Activated T-cell treated with anti-CD3 and anti-CD28 coated beads, Interleukin-2, amount 50 U/mL, for 72 hours (primary cell): ENCODE measurements at regions not wholly inside any gene's neighbourhood (a gene's known extent, or its start where the extent isn't known, plus 50 kb on each side); places are given as distances from the start of the nearest gene placed in this dataset.
A peak's percentile ranks its signal among the peaks of the same experiment; 100 is the strongest.
"Not testable (repeated sequence)": the region's sequence is repeated elsewhere in the genome, so short reads cannot be mapped to it uniquely, and the experiment has no call there.

Experiments used
- ATAC-seq, 2 donors: fragments of 150-1000 bp; cut with Tn5 transposase; replicated peaks in 1 of 2; 2 replicates each; pipeline ENCODE4 v1.10.0; 2021; ENCODE audit warnings: moderate library complexity in 2 of 2, mild to moderate bottlenecking in 1 of 2
- DNase-seq, 2 donors: peaks; one replicate each; pipeline ENCODE4 v3.0.0; 2021 to 2022; ENCODE audit warnings: mixed read lengths in 1 of 2
- H3K27ac Mint-ChIP-seq: one replicate; pipeline ENCODE4 v1.8.0; 2022; ENCODE audit warnings: mild to moderate bottlenecking, moderate library complexity, mixed read lengths
- H3K27me3 Mint-ChIP-seq: one replicate; pipeline ENCODE4 v1.8.0; 2022; ENCODE audit warnings: low read depth, mixed read lengths
- H3K36me3 Mint-ChIP-seq, 2 donors: one replicate each; pipeline ENCODE4 v1.8.0; 2022; ENCODE audit warnings: mixed read lengths in 2 of 2, mild to moderate bottlenecking in 1 of 2; ENCODE audit not compliant: insufficient read depth in 2 of 2
- H3K4me1 Mint-ChIP-seq: one replicate; pipeline ENCODE4 v1.8.0; 2022; ENCODE audit warnings: low read depth, mixed read lengths
- H3K4me3 Mint-ChIP-seq, 2 donors: one replicate each; pipeline ENCODE4 v1.8.0; 2022; ENCODE audit warnings: mild to moderate bottlenecking in 2 of 2, mixed read lengths in 2 of 2, moderate library complexity in 2 of 2
- H3K9me3 Mint-ChIP-seq, 2 donors: one replicate each; pipeline ENCODE4 v1.8.0; 2022; ENCODE audit warnings: mixed read lengths in 2 of 2

GRCh38 chr18:21975954-21976353, 193.4 kb upstream of the GATA6 start:
- H3K4me3 Mint-ChIP-seq, H3K4me1 Mint-ChIP-seq, H3K27me3 Mint-ChIP-seq, DNase-seq, H3K27ac Mint-ChIP-seq, H3K36me3 Mint-ChIP-seq, ATAC-seq, H3K9me3 Mint-ChIP-seq: not testable (repeated sequence)

GRCh38 chr18:21978546-21979170, 190.7 kb upstream of the GATA6 start:
- Mint-ChIP-seq H3K9me3 (no peaks in the 10 kb centered on the region), H3K27me3 (no peaks in the 10 kb centered on the region), H3K4me1 (no peaks in the 10 kb centered on the region), H3K4me3 (no peak overlapping the region), H3K27ac (no peak overlapping the region), H3K36me3 (no peaks in the 10 kb centered on the region)
- no peak for DNase-seq
- no peak for ATAC-seq

GRCh38 chr18:21979171-21979560, 190.2 kb upstream of the GATA6 start:
- H3K27me3 Mint-ChIP-seq, result no peaks in the 10 kb centered on the region
- no peak overlapping the region for H3K27ac Mint-ChIP-seq
- H3K9me3 Mint-ChIP-seq, result no peaks in the 10 kb centered on the region
- ATAC-seq, result no peak
- no peak overlapping the region for H3K4me3 Mint-ChIP-seq
- H3K36me3 Mint-ChIP-seq, result no peaks in the 10 kb centered on the region
- no peaks in the 10 kb centered on the region for H3K4me1 Mint-ChIP-seq
- no peak for DNase-seq

GRCh38 chr18:21979759-21980158, 189.6 kb upstream of the GATA6 start:
- Mint-ChIP-seq H3K4me1 (no peaks in the 10 kb centered on the region), H3K27ac (no peak overlapping the region), H3K27me3 (no peaks in the 10 kb centered on the region), H3K9me3 (no peaks in the 10 kb centered on the region), H3K4me3 (no peak overlapping the region), H3K36me3 (no peaks in the 10 kb centered on the region)
- DNase-seq, result no peak
- ATAC-seq, result no peak

GRCh38 chr18:21980744-21981143, 188.6 kb upstream of the GATA6 start:
- Mint-ChIP-seq H3K4me3 (no peak overlapping the region), H3K9me3 (no peaks in the 10 kb centered on the region), H3K4me1 (no peaks in the 10 kb centered on the region), H3K36me3 (no peaks in the 10 kb centered on the region), H3K27ac (no peak overlapping the region), H3K27me3 (no peaks in the 10 kb centered on the region)
- DNase-seq, result no peak
- ATAC-seq, result no peak

- not testable (repeated sequence) for H3K36me3 Mint-ChIP-seq, ATAC-seq, H3K4me3 Mint-ChIP-seq, H3K27me3 Mint-ChIP-seq, H3K9me3 Mint-ChIP-seq, H3K4me1 Mint-ChIP-seq, H3K27ac Mint-ChIP-seq, DNase-seq
Measured at GRCh38 chr18:21981489-21981888, 187.9 kb upstream of the GATA6 start.

GRCh38 chr18:21991081-21991534, 178.3 kb upstream of the GATA6 start:
- H3K4me1 Mint-ChIP-seq, result no peaks in the 10 kb centered on the region
- ATAC-seq, result no peak
- no peaks in the 10 kb centered on the region for H3K9me3 Mint-ChIP-seq
- H3K27me3 Mint-ChIP-seq, result peaks cover 10% of the 10 kb centered on the region
- no peaks in the 10 kb centered on the region for H3K36me3 Mint-ChIP-seq
- no peak overlapping the region for H3K4me3 Mint-ChIP-seq
- DNase-seq, result no peak
- no peak overlapping the region for H3K27ac Mint-ChIP-seq

- ATAC-seq (no peak), DNase-seq (no peak)
- no peaks in the 10 kb centered on the region for H3K36me3 Mint-ChIP-seq
- no peak overlapping the region for H3K4me3 Mint-ChIP-seq
- no peaks in the 10 kb centered on the region for H3K9me3 Mint-ChIP-seq
- peaks cover 10% of the 10 kb centered on the region for H3K27me3 Mint-ChIP-seq
- H3K4me1 Mint-ChIP-seq, result no peaks in the 10 kb centered on the region
- no peak overlapping the region for H3K27ac Mint-ChIP-seq
Measured at GRCh38 chr18:21991886-21992285, 177.5 kb upstream of the GATA6 start.

GRCh38 chr18:21996351-21996826, 173.0 kb upstream of the GATA6 start:
- Mint-ChIP-seq H3K27ac (no peak overlapping the region), H3K4me1 (peaks cover 5% of the 10 kb centered on the region), H3K4me3 (no peak overlapping the region), H3K27me3 (peaks cover 7% of the 10 kb centered on the region), H3K9me3 (no peaks in the 10 kb centered on the region), H3K36me3 (no peaks in the 10 kb centered on the region)
- no peak for DNase-seq
- no peak for ATAC-seq

- no peaks in the 10 kb centered on the region for H3K27me3 Mint-ChIP-seq
- no peaks in the 10 kb centered on the region for H3K9me3 Mint-ChIP-seq
- peak in 1 of 2 donors; percentile 48 for ATAC-seq
- H3K36me3 Mint-ChIP-seq, result no peaks in the 10 kb centered on the region
- H3K4me3 Mint-ChIP-seq, result no peak overlapping the region
- H3K27ac Mint-ChIP-seq, result no peak overlapping the region
- DNase-seq, result peak; percentile 1 to 6
- H3K4me1 Mint-ChIP-seq, result peaks cover 5% of the 10 kb centered on the region
Measured at GRCh38 chr18:21997207-21998143, 171.9 kb upstream of the GATA6 start.

GRCh38 chr18:21998486-21998885, 170.9 kb upstream of the GATA6 start:
- H3K27me3 Mint-ChIP-seq, result no peaks in the 10 kb centered on the region
- no peak overlapping the region for H3K27ac Mint-ChIP-seq
- no peak for DNase-seq
- no peaks in the 10 kb centered on the region for H3K9me3 Mint-ChIP-seq
- no peak overlapping the region for H3K4me3 Mint-ChIP-seq
- no peaks in the 10 kb centered on the region for H3K36me3 Mint-ChIP-seq
- H3K4me1 Mint-ChIP-seq, result peaks cover 5% of the 10 kb centered on the region
- no peak for ATAC-seq

GRCh38 chr18:22001912-22002487, 167.4 kb upstream of the GATA6 start:
- Mint-ChIP-seq H3K4me1 (peaks cover 5% of the 10 kb centered on the region), H3K9me3 (no peaks in the 10 kb centered on the region), H3K27ac (no peak overlapping the region), H3K27me3 (no peaks in the 10 kb centered on the region), H3K4me3 (no peak overlapping the region), H3K36me3 (no peaks in the 10 kb centered on the region)
- no peak for DNase-seq
- no peak for ATAC-seq

- H3K36me3 Mint-ChIP-seq, result no peaks in the 10 kb centered on the region
- no peak overlapping the region for H3K27ac Mint-ChIP-seq
- H3K27me3 Mint-ChIP-seq, result no peaks in the 10 kb centered on the region
- no peak overlapping the region for H3K4me3 Mint-ChIP-seq
- H3K4me1 Mint-ChIP-seq, result no peaks in the 10 kb centered on the region
- ATAC-seq, result no peak
- H3K9me3 Mint-ChIP-seq, result peaks cover 0 to 2% of the 10 kb centered on the region in 2 donors
- DNase-seq, result no peak
Measured at GRCh38 chr18:22005191-22005841, 164.1 kb upstream of the GATA6 start.
